Inferior parietal cortex (tissue), 1 donor: ENCODE measurements at regions not wholly inside any gene's neighbourhood (a gene's known extent, or its start where the extent isn't known, plus 50 kb on each side); places are given as distances from the start of the nearest gene placed in this dataset.

ENCODE experiments used
- DNase-seq: peaks from one replicate; pipeline ENCODE4 v3.0.0-alpha.2; 2016; ENCODE audit errors: extremely low spot score

DNA sequence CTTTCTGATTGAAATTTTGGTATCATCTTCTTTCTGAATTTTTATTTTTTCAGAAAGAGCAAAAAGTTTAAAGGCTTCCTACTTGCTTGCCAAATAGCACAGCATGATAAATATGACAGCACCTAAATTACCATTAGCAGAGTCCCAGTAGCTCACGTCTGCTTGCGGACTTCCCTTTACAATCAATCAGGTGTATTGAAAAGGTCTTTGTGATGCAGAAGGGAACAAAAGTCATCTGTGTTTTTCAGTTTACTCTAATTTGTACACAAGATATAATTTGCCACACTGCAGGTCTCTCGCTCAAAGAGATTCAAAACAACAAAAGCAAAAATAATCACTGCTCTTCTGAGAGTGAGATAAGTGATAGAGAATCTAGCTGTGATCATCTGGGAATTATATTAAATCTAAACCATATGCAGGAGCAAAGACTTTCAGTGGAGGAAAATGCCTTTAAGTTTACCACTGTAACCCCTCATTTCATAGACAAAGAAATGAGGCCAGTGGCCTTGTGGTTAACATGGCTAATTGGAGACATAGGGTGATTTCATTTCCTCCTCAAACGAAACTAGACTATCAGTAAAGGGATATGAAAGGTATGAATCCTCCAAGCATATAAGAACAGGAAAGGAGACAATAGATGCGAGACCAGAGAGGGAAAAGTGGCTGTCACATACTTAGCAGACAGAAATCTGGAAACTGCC is 240.8 kb upstream of the TMPO start:
- DNase-seq = no peak

DNA sequence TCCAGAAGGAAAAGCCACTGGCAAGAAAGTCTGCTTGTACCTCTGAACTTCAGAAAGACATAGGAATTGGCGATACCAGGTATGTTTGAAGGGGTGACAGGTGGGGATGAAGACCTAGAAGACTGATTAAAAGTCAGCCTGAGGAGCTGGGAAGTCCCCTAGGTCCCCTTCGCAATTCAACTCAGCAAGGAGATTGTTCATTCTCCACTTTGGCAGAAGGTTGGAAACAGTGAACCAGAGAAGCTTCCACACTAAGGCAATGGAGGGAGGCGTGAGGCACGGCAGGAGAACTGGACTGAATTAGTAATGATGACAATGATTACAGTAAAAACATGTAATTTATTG is 240.3 kb upstream of the TMPO start:
- DNase-seq = no peak

DNA sequence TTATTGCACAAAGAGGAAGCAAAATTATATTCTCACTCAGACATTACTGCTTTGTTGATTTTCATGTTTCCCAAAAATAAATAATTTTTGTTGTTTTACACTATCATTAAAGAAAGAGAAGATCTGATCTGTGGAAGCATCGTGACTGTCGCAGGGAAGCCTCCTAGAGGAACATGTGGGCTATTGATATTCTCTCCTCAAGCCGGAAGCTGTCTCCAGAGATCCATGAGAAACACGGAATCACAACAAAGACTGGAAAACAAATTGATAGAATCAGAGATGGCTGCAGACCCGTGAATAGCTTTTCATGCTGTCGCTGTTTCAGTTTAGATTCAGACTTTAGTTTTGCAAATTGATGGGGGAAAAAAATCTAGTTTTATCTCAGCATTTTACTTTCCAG is 235.2 kb upstream of the TMPO start:
- no peak for DNase-seq

DNA sequence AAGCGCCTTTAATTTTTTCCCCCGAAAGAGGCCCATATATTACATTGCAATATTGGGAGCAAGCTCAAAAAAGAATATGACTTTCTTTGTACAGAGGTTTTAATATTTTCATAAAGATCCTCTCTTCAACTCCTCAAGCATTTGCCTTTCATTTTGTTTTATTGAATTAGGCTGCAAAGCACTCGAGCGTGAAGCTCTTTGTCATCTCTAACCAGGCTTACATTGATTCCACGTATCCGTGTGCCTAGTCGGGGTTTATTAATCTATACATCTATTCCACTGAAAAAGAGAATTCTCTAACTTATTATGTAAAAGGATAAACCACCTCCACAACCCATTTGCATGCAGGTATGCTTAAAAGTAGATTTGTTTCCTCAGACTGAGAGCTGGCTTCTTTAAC is 234.8 kb upstream of the TMPO start:
- no peak for DNase-seq

DNA sequence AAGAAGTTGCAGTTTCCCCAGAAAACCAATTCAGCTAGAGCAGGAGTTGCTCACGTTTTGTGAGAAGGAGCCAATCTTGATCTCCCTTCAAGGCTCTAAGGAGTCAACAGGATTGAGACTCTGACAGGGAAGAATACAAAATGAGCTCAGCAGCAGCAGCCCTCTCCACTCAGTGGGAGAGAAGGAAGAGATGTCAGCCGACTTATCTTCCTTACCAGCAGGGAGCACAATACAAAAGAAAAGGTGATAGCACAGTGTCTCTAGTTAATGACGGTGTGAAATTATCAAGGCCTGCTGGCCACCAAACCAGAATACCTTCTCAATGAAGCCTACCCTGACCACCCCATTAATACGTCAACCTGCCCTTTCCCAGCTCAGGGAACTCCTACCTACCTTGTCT is 223.6 kb upstream of the TMPO start:
- DNase-seq = no peak

DNA sequence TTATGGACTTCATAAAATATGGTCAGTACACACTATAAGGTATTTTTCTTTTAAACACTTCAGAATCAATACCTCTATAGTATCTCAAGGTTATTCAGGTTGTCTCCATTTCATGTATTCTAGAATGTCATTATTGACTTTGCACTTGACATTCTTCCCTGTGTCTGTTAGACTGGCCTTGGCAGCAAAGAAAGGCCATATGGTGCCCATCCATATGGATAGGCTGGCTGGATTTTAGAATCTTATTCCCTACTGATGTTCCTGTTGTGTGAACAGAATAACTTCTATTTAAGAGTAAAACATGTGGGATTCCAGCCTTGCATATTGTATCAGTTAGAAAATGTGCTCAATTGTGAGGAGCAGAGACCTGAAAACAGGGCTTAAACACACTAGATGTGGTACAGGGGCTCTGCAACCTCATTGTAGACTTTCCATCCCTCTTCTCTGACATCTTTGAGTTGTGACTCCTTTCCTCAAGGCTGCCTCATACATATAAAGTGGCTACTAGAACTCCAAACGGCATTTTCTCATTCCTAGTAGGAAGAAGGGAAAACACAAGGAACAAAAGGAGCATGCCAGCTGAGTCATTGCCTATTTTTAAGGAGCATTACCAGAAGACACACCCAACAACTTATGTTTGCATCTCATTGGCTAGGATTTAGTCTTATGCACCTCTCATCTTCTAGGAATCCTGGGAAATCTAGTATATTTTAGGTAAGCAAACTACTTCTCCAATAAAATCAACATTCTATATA is 221.2 kb upstream of the TMPO start:
- peak; percentile 11 for DNase-seq

DNA sequence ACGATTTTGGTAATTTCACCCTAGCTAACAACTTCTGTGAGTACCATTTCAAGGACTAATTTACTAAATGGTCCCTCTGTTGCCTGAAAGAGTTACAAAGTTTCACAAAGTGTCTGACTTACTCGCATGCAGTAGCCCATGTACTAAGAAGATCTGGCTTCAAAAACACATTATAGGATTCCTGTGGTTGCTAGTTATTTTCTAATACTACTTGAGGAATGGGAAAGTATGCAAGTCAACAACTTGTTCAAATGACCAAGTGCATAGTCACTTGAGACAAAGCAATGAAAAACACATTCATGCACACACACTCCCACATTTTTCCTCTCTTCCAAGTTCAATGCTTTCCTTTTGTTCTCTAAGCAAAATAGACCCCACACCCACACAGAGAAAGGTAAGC is 219.7 kb upstream of the TMPO start:
- no peak for DNase-seq

DNA sequence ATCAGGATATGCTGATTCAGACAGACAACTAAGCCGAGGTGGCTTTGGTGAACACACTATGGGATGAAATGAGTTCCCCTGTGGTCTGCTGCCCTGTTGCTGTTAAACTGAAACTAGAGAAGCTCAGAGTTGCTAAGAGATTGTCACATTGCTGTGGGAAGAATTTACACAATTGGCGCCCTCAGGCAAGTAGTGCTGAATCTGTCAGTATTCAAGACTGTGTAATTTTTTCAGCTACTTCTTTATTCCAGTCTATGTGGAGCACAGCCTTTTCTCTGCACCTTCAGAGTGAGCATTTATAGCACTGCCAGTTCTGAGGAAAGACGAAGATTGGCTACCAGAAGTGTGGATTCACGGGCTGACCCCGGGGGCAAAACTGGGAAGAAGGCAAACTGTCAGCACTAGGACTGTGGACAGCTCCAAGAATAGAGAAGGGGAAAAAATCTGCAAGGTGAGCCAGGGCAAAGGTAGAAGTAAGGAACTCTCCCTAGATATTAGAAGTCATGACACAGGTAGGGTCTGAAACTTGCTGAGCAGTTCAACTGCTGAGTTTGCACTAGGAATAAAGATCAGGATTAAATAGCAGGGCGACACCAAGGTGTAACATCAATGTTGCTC is 218.8 kb upstream of the TMPO start:
- DNase-seq = no peak

DNA sequence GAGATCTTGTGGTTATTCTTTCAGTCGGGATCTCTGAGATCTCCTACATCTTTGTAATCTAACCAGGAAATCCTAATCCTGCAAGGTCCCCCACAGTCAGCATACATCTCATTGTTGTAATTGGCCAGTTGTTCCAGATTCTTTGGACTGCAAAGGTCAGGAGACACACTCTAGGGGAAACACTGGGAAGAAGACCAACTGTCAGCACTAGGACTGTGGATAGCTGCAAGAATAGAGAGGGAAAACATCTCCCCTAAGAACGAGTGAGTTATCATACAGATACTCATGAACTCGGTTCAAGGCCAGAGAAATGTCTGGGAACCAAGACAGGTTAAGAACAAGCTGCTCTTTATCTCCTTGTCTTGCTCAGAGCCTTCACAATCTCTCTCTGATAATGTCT is 217.9 kb upstream of the TMPO start:
- no peak for DNase-seq

DNA sequence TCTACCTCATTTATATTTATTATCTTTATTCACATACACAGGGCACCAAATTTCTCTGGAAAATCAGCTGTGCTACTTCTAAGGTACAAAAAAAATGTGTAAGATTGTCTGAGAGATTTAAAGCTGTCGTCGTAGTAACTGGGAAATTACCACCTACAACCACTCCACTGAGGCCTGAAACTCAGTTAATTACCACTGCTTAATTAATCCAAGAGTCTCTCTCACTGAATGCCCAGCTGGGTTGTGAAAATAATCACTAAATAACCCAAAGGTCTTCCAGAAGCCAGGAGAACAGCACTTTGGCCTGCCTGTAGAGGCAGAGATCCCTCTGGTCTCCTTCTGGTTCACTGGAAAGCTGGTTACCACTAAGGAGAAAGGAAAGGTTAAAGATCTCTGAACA is 207.2 kb upstream of the TMPO start:
- DNase-seq = no peak

DNA sequence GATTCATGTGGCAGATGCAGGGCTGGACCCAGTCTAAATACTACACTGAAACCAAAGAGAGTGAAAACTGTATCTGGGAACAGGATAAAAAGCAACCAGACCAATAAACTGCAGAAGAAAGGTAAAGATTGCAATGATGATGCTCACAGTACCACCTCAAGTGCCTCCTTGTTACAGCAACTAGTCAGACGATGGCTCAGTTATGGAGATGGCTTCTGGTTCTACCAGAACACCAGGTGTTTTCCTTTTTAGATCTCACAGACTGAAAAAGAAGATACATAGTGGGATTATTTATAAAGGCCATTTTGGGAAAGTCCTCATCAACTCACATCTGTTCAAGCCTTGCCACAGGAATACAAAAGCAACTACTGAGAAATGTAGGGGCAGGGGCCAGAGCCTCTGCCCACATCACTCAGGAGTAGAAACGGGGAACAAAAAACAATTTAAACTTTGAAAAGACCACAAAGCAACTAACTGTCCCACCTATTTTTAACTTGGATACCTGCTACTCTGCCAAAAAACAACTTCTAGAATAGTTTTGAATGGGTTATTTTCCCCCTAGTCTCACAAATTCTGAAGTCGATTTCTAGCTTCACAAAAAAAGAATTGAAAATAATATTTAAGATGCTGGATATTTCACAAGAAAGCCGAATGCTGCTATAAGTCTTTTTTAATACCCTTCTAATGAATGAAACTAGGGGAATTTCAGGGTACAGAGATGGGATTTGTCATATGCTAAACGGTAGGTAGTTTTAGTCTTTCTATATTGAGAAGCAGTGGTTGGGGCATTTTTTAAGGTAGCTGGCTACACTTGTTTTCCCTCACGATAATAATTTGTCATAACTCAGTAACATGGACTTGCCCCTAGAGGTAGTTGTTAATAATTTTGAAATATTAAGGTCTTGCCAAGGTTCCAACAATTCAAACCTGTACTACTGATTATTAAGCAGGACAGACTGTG is 197.2 kb upstream of the TMPO start:
- DNase-seq = no peak

DNA sequence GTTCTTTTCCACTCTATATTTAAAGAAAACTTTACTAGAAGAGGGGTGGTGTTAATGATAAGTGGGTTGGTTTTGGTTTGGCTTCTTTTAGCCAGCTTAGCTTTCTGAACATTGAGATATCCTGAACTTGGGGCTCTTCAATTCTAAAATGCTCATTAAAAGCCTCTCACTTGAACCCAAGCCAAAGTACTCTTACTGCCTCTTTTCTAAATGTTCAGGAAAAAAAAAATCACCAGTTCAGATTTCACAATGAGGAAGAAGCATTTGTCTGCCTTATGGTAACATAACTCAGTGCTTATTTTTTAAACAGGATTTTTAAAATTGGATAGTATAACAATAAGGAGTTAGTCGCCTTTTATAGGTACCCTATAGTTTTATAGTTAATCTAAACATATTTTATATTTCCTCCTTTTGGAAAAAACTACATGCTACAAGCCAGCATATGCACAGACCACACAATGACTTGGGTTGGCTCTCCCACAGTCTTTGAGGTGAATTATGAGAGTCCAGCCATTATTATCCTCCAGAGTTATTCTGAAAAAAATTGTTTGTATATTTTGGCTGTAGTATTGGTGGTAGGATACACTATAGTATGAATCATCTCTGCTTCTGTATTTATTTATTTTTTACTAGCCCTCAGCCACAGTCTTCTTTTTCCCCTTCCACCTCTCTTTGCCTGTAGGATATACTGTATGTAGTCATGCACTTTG is 195.5 kb upstream of the TMPO start:
- DNase-seq = no peak

DNA sequence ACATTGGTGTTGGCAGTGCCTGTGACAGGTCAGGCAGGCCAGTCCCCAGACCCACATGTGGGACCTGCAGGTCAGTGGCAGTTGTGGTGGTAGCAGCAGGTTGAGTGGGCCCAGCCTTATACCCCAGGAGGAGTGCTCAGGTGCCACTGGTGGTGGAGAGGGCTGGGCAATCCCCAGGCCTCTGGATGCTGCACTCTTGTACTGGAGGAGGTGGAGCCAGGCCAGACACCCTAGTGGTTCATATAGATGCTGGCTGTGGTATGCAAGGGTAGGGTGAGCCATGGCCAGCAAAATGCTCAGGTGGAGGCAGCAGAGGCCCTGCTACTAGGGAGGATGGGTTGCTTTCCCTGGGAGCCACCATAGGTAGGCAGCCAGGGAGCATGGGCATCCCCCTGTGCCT is 190.4 kb upstream of the TMPO start:
- no peak for DNase-seq

DNA sequence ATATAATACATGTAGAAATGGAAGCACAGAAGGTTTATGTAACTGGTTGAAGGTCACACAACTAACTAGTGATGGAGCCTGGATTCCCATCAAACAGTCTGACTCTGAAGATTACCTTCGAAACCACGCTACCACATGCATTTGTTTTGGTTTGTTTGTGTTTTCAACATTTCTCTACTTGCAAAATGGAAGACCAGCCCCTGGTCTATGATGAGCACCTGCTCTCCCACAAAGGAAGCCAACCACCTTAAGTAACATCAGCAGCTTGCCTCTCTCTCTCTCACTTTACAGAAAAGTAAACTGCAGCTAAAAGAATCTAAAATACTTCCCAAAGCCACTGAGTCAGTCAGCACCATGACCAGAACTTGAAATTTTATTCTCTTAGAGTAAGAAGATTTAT is 186.9 kb upstream of the TMPO start:
- DNase-seq = no peak

DNA sequence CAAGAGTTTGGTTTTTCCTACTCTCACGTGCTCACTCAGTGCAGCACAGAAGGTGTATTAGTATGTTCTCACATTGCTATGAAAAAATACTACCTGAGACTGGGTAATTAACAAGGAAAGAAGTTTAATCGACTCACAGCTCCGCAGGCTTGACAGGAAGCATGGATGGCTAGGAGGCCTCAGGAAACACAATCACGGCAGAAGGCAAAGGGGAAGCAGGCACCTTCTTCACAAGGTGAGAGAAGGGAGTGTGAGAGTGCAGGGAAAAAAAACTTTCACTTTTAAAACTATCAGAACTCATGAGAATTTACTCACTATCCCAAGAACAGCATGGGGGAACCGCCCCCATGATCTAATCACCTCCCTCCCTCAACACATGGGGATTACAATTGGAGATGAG is 185.8 kb upstream of the TMPO start:
- no peak for DNase-seq

DNA sequence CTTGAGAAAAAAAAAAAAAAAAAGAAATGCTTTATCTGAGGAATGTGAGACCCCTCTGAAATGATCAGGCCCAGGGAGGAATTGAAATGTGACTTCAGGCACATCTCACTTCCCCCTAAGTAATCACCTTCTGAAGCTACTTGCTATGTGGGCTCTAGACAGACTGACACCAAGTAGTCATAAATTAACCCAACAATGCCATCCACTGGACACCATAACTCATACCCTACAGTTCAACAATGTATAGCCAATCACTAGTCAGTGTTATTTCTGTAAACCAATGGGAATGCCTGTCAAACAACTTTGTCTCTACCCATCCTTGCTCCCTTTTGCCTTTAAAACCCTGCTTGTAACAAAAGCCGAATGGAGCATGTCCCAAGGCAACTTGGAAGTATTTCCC is 182.7 kb upstream of the TMPO start:
- no peak for DNase-seq

DNA sequence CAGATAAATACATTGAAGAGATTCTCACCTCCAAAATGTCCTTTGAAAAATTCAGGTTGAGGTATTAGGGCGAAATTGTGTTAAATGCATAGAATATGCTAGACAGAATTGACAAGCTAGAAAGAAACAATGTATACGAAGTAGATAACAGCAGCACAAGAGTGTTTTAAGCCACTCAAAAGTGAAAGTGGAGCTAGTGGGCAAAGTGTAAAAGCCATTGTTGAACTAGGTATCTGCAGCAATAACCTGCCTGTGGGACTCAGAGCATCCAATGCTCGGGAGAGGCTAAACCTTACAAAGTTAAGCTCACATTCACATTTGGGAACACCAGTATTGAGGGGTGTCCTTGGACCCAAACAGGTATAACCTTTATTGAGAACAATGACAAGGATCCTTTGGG is 180.6 kb upstream of the TMPO start:
- no peak for DNase-seq

DNA sequence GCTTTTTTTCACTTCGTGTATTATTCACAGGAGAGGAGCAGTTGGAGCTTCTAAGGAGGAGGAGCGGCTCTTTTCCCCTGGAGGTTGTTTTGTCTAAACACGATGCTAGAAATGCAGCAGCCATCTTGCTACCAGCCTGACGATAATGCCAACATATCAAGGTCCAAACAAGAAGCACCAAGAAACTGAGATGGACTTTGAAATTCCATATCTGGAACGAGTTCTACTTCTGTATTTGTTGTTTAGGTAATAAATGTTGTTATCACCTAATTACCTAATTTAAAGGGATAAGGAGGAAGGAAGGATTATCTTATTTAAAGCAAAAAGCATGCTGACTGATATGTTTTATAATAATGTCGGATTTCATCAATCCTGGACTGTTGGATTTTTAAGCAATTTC is 174.4 kb upstream of the TMPO start:
- no peak for DNase-seq

DNA sequence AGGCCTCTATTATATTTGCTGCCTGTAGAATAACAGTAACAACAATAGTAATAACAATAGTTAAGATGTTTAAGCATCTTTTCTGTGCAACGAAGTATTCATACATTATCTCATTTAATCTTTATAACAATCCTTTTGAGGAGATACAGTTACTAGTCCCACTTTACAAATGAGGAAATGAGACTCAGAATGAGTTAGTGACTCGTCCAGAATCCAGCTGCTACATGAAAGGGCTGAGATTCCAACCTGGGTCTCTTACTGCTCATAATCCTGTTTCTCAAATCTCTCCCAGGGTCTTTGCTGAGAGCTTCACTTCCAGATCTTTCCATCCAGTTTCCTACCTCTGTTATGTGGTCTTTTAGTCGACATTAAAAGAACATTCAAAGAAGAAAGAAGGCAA is 173.7 kb upstream of the TMPO start:
- no peak for DNase-seq

DNA sequence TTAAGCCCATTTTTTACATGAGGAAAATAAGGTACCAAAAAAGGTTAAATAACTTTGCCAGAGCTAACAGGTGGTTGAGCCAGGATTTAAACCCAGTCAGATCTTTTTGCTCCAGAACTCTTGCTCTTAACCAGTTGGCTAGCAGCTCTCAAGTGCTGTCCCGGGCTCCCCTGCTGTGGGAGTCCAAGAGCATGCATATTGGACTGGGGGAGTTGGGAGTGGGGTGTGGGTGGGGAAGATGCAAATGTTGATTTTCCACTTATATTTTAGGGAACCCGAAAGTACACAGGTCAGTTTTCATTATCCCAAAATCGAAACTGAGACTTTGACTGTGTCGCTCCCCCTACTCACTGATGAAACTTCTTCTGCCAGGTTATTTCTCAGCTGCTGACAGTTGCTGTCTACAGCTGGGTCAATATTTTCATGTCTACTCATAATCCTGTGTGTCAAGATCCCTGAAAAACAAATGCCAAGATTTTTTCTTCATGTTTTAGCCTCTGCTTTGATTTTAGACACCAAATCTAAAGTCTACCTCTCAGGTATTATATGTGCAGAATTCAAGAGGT is 172.3 kb upstream of the TMPO start:
- no peak for DNase-seq
